Aorta (tissue), 5 donors: ENCODE measurements at regions not wholly inside any gene's neighbourhood (a gene's known extent, or its start where the extent isn't known, plus 50 kb on each side); places are given as distances from the start of the nearest gene placed in this dataset.

Experiments used
- ATAC-seq: fragments of 200-7000 bp; cut with Tn5 transposase; one replicate; pipeline ENCODE4 v1.9.1; 2022; ENCODE audit warnings: moderate library complexity; ENCODE audit not compliant: low FRiP score
- DNase-seq, 2 donors: peaks; one replicate each; pipeline ENCODE4 v3.0.0-alpha.2; 2020
- H3K27ac ChIP-seq, 2 donors: one replicate each; pipeline ENCODE4 v1.5.1; 2013; ENCODE audit warnings: low read length in 2 of 2, mild to moderate bottlenecking in 2 of 2, moderate library complexity in 2 of 2, control low read depth in 1 of 2, inconsistent platforms in 1 of 2, low read depth in 1 of 2
- H3K27me3 ChIP-seq, 2 donors: one replicate each; pipeline ENCODE4 v1.6.1; 2013; ENCODE audit warnings: control low read depth in 1 of 2, low read length in 1 of 2, mild to moderate bottlenecking in 1 of 2, moderate library complexity in 1 of 2; ENCODE audit not compliant: insufficient read depth in 2 of 2, control insufficient read depth in 1 of 2
- H3K36me3 ChIP-seq, 2 donors: one replicate each; pipeline ENCODE4 v1.6.1; 2013; ENCODE audit warnings: control low read depth in 1 of 2, low read length in 1 of 2, mild to moderate bottlenecking in 1 of 2; ENCODE audit not compliant: insufficient read depth in 2 of 2, control insufficient read depth in 1 of 2
- H3K4me1 ChIP-seq, 2 donors: one replicate each; pipeline ENCODE4 v1.6.1; 2013; ENCODE audit warnings: low read length in 2 of 2, control low read depth in 1 of 2, mild to moderate bottlenecking in 1 of 2, moderate library complexity in 1 of 2; ENCODE audit not compliant: insufficient read depth in 2 of 2, control insufficient read depth in 1 of 2
- H3K4me3 ChIP-seq, 2 donors: one replicate each; pipeline ENCODE4 v1.5.1; 2013; ENCODE audit warnings: low read length in 2 of 2, control low read depth in 1 of 2, mild to moderate bottlenecking in 1 of 2
- H3K9me3 ChIP-seq: one replicate; pipeline ENCODE4 v1.6.1; 2013; ENCODE audit warnings: mild to moderate bottlenecking, low read length; ENCODE audit not compliant: control insufficient read depth
- WGBS, 2 donors: extraction: QIAGEN DNeasy Blood & Tissue Kit; methylation state at CpG; one replicate each; pipeline ENCODE4 v1.1.7; 2013; 5-methylcytosine and 5-hydroxymethylcytosine counted together
- intact Hi-C, 2 donors: fragments of 100-400 bp; cut with DNase I; formaldehyde crosslinking; loops; one replicate each; pipeline versions ENCODE4 v1.14.2 to v1.15.0; 2022
- donor health status: healthy with polysubstance abuse.
- donor health status: Bipolar disorder and iron deficiency.
- donor health status: DM: no; HTN: no; CAD: no.
- donor health status: DM: no; HTN: no; CAD: no.
- donor health status: DM: yes; HTN: yes; CAD: no.

DNA sequence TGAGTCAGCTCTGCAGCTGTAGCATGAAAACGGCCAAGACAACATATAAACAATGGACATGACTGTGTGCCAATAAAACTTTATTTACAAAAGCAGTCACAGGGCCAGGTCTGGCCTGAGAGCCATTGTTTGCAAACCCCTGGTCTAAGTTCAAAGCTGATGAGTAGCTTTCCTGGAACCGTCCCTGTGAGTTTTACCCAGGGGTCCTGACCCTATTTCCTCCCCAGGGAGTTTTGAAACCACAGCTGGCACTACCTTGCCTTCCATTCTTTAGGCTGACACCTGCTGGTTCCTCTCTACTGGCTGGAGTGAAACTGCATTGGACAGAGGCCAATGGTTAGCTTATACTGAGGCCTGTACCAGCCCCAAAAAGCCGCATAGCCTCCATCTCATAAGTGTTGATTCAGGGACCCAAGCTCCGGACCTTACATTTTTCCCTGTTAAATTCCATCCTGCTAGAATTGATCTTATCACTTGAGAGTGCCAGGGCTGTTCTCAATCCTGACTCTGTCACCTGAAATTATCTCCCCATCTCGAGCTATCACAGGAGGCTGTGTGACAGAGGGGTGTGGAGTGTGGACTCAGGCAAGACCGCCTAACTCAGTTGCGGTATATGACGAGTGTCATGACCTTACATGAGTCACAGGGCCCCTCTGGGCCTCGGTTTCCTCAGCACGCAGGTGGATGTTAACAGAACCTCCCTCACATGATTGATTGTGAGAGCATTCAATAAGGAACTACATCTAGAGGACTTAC, 343.6 kb downstream of the NPHP4 start:
- no peaks in the 10 kb centered on the region for H3K9me3 ChIP-seq
- H3K36me3 ChIP-seq, result no peaks in the 10 kb centered on the region
- H3K27me3 ChIP-seq, result no peaks in the 10 kb centered on the region
- no peak overlapping the region for H3K27ac ChIP-seq
- H3K4me1 ChIP-seq, result no peaks in the 10 kb centered on the region
- DNase-seq (peak in 1 of 2 donors; percentile 35), ATAC-seq (no peak)
- no peak overlapping the region for H3K4me3 ChIP-seq
- 71 to 72% methylated on average over 10 of the region's 10 CpGs for WGBS, 2 donors
- intact Hi-C loops, result no loop called here

GRCh38 chr1:5647234-5647633, 345.0 kb downstream of the NPHP4 start:
- 12 to 21% methylated on average over 7 of the region's 7 CpGs for WGBS, 2 donors
- H3K27ac ChIP-seq, result no peak overlapping the region
- H3K9me3 ChIP-seq, result no peaks in the 10 kb centered on the region
- ATAC-seq, result no peak
- DNase-seq, result peak in 1 of 2 donors; percentile 49
- no peaks in the 10 kb centered on the region for H3K4me1 ChIP-seq
- H3K27me3 ChIP-seq, result no peaks in the 10 kb centered on the region
- H3K36me3 ChIP-seq, result no peaks in the 10 kb centered on the region
- intact Hi-C loops, result no loop called here
- no peak overlapping the region for H3K4me3 ChIP-seq

DNA sequence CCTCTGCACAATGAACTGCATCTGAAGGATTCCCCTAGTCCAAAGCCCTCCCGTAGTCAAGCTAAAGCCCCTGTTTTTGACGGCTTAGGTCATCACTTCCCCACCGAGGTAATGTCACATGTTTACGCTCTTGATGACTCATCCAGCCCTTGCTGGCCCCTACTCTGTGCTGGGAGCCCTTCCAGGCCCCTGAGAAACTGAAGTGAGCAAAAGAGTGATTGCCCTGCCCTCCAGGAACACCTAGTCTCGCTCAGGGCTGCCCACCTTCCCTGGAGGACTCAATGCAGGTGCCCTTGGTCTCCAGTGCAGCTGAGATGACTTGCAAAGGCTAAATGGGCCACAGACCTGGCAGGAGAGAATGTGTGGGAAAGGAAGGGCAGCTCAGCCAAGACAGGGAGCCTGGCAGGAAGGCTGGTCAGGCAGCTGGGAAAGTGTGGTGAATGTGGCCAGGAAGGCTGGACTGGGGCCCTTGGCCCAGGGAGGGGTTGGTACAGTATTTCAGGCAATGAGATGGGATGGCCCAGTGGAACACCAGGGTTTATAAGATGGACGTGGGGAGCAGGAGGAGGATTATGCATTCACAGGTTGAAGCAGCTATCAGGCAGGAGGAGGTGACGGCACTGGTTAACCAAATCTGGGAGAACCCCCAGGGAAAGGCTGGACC, 345.6 kb downstream of the NPHP4 start:
- no peak for ATAC-seq
- Histone ChIP-seq H3K4me3 (no peak overlapping the region), H3K27me3 (no peaks in the 10 kb centered on the region), H3K4me1 (no peaks in the 10 kb centered on the region), H3K36me3 (no peaks in the 10 kb centered on the region), H3K9me3 (no peaks in the 10 kb centered on the region), H3K27ac (no peak overlapping the region)
- peak in 1 of 2 donors; percentile 30 for DNase-seq
- intact Hi-C loops, result no loop called here
- 40 to 48% methylated on average over 7 of the region's 7 CpGs for WGBS, 2 donors

GRCh38 chr1:5645929-5646328, 346.3 kb downstream of the NPHP4 start:
- 73 to 83% methylated on average over 6 of the region's 6 CpGs for WGBS, 2 donors
- Histone ChIP-seq H3K9me3 (no peaks in the 10 kb centered on the region), H3K27me3 (no peaks in the 10 kb centered on the region), H3K4me3 (no peak overlapping the region), H3K27ac (no peak overlapping the region), H3K4me1 (no peaks in the 10 kb centered on the region), H3K36me3 (no peaks in the 10 kb centered on the region)
- ATAC-seq (no peak), DNase-seq (peak in 1 of 2 donors; percentile 50)
- intact Hi-C loops, result no loop called here

DNA sequence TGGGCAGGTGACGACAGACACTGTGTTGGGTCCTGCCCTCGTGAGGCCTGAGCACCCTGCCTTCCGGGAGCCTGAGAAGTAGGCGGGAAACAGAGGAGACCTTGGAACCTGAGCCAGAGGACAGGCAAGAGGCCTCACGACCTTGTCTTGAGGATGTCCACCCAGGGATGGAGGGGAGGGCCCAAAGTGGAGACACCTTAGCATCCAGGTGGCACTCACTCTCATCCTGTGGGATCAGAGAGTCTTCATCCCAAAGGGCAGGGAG, 347.2 kb downstream of the NPHP4 start:
- Histone ChIP-seq H3K27me3 (no peaks in the 10 kb centered on the region), H3K9me3 (no peaks in the 10 kb centered on the region), H3K4me3 (no peak overlapping the region), H3K27ac (no peak overlapping the region), H3K4me1 (no peaks in the 10 kb centered on the region), H3K36me3 (no peaks in the 10 kb centered on the region)
- intact Hi-C loops, result no loop called here
- ATAC-seq (no peak), DNase-seq (peak in 1 of 2 donors; percentile 51)
- 68 to 78% methylated on average over 5 of the region's 5 CpGs for WGBS, 2 donors

- Histone ChIP-seq H3K27me3 (no peaks in the 10 kb centered on the region), H3K9me3 (no peaks in the 10 kb centered on the region), H3K4me3 (no peak overlapping the region), H3K4me1 (no peaks in the 10 kb centered on the region), H3K27ac (no peak overlapping the region), H3K36me3 (no peaks in the 10 kb centered on the region)
- WGBS, 2 donors, result 73 to 83% methylated on average over 12 of the region's 12 CpGs
- intact Hi-C loops, result no loop called here
- DNase-seq (peak in 1 of 2 donors; percentile 21), ATAC-seq (no peak)
Measured at GRCh38 chr1:5644281-5645134, 347.7 kb downstream of the NPHP4 start.

DNA sequence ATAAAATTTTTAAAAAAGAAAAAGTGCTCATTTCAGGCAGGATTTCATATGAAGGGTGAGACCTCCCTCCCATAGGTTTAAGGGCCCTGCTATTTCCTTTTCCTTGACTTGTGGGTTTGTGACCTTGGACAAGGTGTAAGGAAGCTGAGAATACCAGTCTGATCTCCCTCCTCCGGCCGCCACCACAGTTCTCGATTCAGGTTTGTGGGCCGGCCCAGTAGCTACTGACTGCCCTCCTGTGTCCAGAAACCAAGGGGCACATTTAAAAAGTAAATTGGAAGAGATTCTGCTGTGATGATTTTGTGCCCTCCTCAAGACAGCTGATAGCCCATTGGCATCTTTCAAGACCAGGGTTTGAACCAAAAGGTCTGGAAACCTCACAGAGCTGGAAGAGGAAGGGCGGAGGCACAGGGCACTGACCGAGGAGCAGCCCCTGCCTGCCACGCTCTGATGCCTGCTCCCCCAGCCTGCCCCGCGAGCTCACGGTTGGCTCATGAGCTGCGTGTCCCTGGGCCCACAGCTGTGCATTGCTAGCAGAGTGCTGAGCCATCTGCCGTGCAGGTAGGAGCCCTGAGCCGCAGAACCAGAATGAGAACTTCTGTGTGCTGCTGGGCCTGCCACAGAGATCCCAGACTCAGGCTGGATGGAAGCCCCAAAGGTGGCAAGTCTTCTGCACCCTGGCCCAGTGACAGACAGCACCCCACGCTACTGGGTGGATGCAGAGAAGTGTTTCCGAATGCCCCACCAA, 348.7 kb downstream of the NPHP4 start:
- DNase-seq (peak in 1 of 2 donors; percentile 35), ATAC-seq (no peak)
- H3K9me3 ChIP-seq, result no peaks in the 10 kb centered on the region
- H3K4me3 ChIP-seq, result no peak overlapping the region
- intact Hi-C loops, result no loop called here
- H3K4me1 ChIP-seq, result no peaks in the 10 kb centered on the region
- no peak overlapping the region for H3K27ac ChIP-seq
- no peaks in the 10 kb centered on the region for H3K27me3 ChIP-seq
- H3K36me3 ChIP-seq, result no peaks in the 10 kb centered on the region
- WGBS, 2 donors, result 66 to 74% methylated on average over 15 of the region's 15 CpGs

DNA sequence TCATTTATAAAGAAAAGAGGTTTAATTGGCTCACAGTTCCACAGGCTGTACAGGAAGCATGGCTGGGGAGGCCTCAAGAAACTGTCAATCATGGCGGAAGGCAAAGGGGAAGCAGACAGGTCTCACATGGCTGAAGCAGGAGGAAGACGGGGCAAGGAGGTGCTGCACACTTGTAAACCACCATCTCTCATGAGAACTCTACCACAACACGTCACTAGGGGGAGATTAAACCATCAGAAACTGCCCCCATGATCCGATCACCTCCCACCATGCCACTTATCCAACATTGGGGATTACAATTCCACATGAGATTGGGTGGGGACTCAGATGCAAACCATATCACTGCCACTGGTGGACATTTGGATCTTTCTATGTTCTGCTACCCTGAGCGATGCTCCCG, 351.4 kb downstream of the NPHP4 start:
- WGBS, 2 donors, result 61 to 64% methylated on average over 6 of the region's 6 CpGs
- H3K36me3 ChIP-seq, result no peaks in the 10 kb centered on the region
- H3K27me3 ChIP-seq, result peaks cover 0 to 3% of the 10 kb centered on the region in 2 donors
- H3K4me3 ChIP-seq, result no peak overlapping the region
- no peaks in the 10 kb centered on the region for H3K4me1 ChIP-seq
- ATAC-seq (no peak), DNase-seq (no peak)
- H3K27ac ChIP-seq, result no peak overlapping the region
- peaks cover 1% of the 10 kb centered on the region for H3K9me3 ChIP-seq
- intact Hi-C loops, result no loop called here
